GM23248 (cell line): ENCODE measurements at regions not wholly inside any gene's neighbourhood (a gene's known extent, or its start where the extent isn't known, plus 50 kb on each side); places are given as distances from the start of the nearest gene placed in this dataset.

Experiments used
- DNase-seq: peaks from one replicate; pipeline ENCODE4 v3.0.0-alpha.2; 2015
- H2AFZ ChIP-seq: fragments of 200-600 bp; sonication (generic); 2 replicates; pipeline ENCODE4 v1.6.1; 2016; ENCODE audit warnings: antibody characterized with exemption
- H3F3A ChIP-seq: fragments of 200-600 bp; sonication (generic); 2 replicates; pipeline ENCODE4 v1.6.1; 2016; ENCODE audit warnings: mild to moderate bottlenecking, antibody characterized with exemption, mixed run types; ENCODE audit not compliant: insufficient read depth
- H3K27ac ChIP-seq: fragments of 200-600 bp; sonication (generic); 2 replicates; pipeline ENCODE4 v1.5.1; 2016; ENCODE audit warnings: mild to moderate bottlenecking
- H3K27me3 ChIP-seq: fragments of 200-600 bp; sonication (generic); replicated peaks from 2 replicates; pipeline ENCODE4 v1.6.1; 2016; ENCODE audit warnings: mild to moderate bottlenecking; ENCODE audit not compliant: insufficient read depth
- H3K36me3 ChIP-seq: fragments of 200-600 bp; sonication (generic); 2 replicates; pipeline ENCODE4 v1.6.1; 2016; ENCODE audit warnings: low read depth, mild to moderate bottlenecking
- H3K4me1 ChIP-seq: fragments of 200-600 bp; sonication (generic); 2 replicates; pipeline ENCODE4 v1.6.1; 2016; ENCODE audit warnings: mild to moderate bottlenecking; ENCODE audit not compliant: insufficient read depth
- H3K4me2 ChIP-seq: fragments of 200-600 bp; sonication (generic); one replicate; pipeline ENCODE4 v1.6.1; 2016; ENCODE audit warnings: mild to moderate bottlenecking; ENCODE audit not compliant: unreplicated experiment
- H3K4me3 ChIP-seq: fragments of 200-600 bp; sonication (generic); 2 replicates; pipeline ENCODE4 v1.5.1; 2016; ENCODE audit warnings: mild to moderate bottlenecking
- H3K79me2 ChIP-seq: fragments of 200-600 bp; sonication (generic); 2 replicates; pipeline ENCODE4 v1.6.1; 2016; ENCODE audit warnings: mild to moderate bottlenecking; ENCODE audit not compliant: insufficient read depth
- H3K9ac ChIP-seq: fragments of 200-600 bp; sonication (generic); 2 replicates; pipeline ENCODE4 v1.6.1; 2016; ENCODE audit warnings: mild to moderate bottlenecking
- H3K9me2 ChIP-seq: fragments of 200-600 bp; sonication (generic); 2 replicates; pipeline ENCODE4 v1.6.1; 2016; ENCODE audit warnings: mixed run types, mild to moderate bottlenecking, moderate library complexity; ENCODE audit not compliant: insufficient read depth
- H3K9me3 ChIP-seq: fragments of 200-600 bp; sonication (generic); one replicate; pipeline ENCODE4 v1.6.1; 2017; ENCODE audit warnings: low read depth
- H4K20me1 ChIP-seq: fragments of 200-600 bp; sonication (generic); 2 replicates; pipeline ENCODE4 v1.6.0; 2016; ENCODE audit not compliant: insufficient read depth
- EZH2 ChIP-seq: fragments of 200-600 bp; sonication (generic); IDR thresholded peaks from 2 replicates; pipeline ENCODE4 v1.6.1; 2018; ENCODE audit warnings: antibody characterized with exemption, mild to moderate bottlenecking; ENCODE audit not compliant: insufficient read depth, poor library complexity, severe bottlenecking
- EZH2phosphoT487 ChIP-seq: fragments of 200-600 bp; sonication (generic); IDR thresholded peaks from 2 replicates; pipeline ENCODE4 v1.6.1; 2018; ENCODE audit warnings: antibody characterized with exemption, moderate library complexity, mild to moderate bottlenecking, low read depth; ENCODE audit not compliant: insufficient read depth
- WGBS, 2 experiments: methylation state at CpG; one replicate each; pipeline ENCODE4 v1.1.6; 2015 to 2017; ENCODE audit warnings: low lambda C conversion rate in 2 of 2, low coverage in 1 of 2; ENCODE audit errors: missing lambda C conversion rate in 2 of 2; 5-methylcytosine and 5-hydroxymethylcytosine counted together
- in situ Hi-C: fragments of 300-500 bp; cut with MboI; formaldehyde crosslinking; loops from 2 replicates; pipeline ENCODE4 v1.15.0; 2020

- no peak overlapping the region for H3K9ac ChIP-seq
- no peaks in the 10 kb centered on the region for H3K9me3 ChIP-seq
- H2AFZ ChIP-seq = no peak overlapping the region
- H3K4me2 ChIP-seq = no peak overlapping the region
- peak; percentile 8 for DNase-seq
- no peak overlapping the region for H3K27ac ChIP-seq
- H3K4me1 ChIP-seq = no peaks in the 10 kb centered on the region
- H3K36me3 ChIP-seq = no peaks in the 10 kb centered on the region
- no peaks in the 10 kb centered on the region for H3K79me2 ChIP-seq
- no peaks in the 10 kb centered on the region for H3F3A ChIP-seq
- H3K27me3 ChIP-seq = no peaks in the 10 kb centered on the region
- 22 to 26% methylated on average over 4 of the region's 4 CpGs for WGBS, 2 experiments
- no peaks in the 10 kb centered on the region for H4K20me1 ChIP-seq
- no peaks in the 10 kb centered on the region for H3K9me2 ChIP-seq
- no peak for TF ChIP-seq EZH2
- TF ChIP-seq EZH2phosphoT487 = no peak
- in situ Hi-C loops = no loop called here
- no peak overlapping the region for H3K4me3 ChIP-seq
Observed at GRCh38 chr7:34497153-34497777, 160.8 kb upstream of the NPSR1 start.

GRCh38 chr7:34501156-34501555, 156.9 kb upstream of the NPSR1 start:
- TF ChIP-seq EZH2phosphoT487 (no peak), EZH2 (no peak)
- H4K20me1 ChIP-seq = no peaks in the 10 kb centered on the region
- H3K9me3 ChIP-seq = no peaks in the 10 kb centered on the region
- H3K36me3 ChIP-seq = no peaks in the 10 kb centered on the region
- no peak for DNase-seq
- H2AFZ ChIP-seq = no peak overlapping the region
- no peak overlapping the region for H3K4me3 ChIP-seq
- H3K27me3 ChIP-seq = no peaks in the 10 kb centered on the region
- H3K9me2 ChIP-seq = no peaks in the 10 kb centered on the region
- no peak overlapping the region for H3K4me2 ChIP-seq
- no peak overlapping the region for H3K27ac ChIP-seq
- no peak overlapping the region for H3K9ac ChIP-seq
- in situ Hi-C loops = no loop called here
- no peaks in the 10 kb centered on the region for H3K79me2 ChIP-seq
- 0 to 4% methylated on average over 1 of the region's 1 CpG for WGBS, 2 experiments
- no peaks in the 10 kb centered on the region for H3F3A ChIP-seq
- H3K4me1 ChIP-seq = no peaks in the 10 kb centered on the region

GRCh38 chr7:34507191-34507590, 150.8 kb upstream of the NPSR1 start:
- Histone ChIP-seq H3K4me1 (no peaks in the 10 kb centered on the region), H3K4me2 (no peak overlapping the region), H3K27ac (no peak overlapping the region), H3K79me2 (no peaks in the 10 kb centered on the region), H3K4me3 (no peak overlapping the region), H2AFZ (no peak overlapping the region), H3K36me3 (no peaks in the 10 kb centered on the region), H4K20me1 (no peaks in the 10 kb centered on the region), H3F3A (no peaks in the 10 kb centered on the region), H3K9me3 (no peaks in the 10 kb centered on the region), H3K27me3 (0 out of 2 replicates have a peak, but pooled peaks cover under 1% of the 10 kb centered on the region), H3K9me2 (no peaks in the 10 kb centered on the region), H3K9ac (no peak overlapping the region)
- TF ChIP-seq EZH2phosphoT487 (no peak), EZH2 (no peak)
- DNase-seq = no peak
- 13% methylated on average over 4 of the region's 4 CpGs for WGBS, 2 experiments
- in situ Hi-C loops = no loop called here

- Histone ChIP-seq H3K36me3 (no peaks in the 10 kb centered on the region), H3K4me2 (no peak overlapping the region), H3K79me2 (no peaks in the 10 kb centered on the region), H3K4me1 (no peaks in the 10 kb centered on the region), H3K27me3 (no peaks in the 10 kb centered on the region), H3F3A (no peaks in the 10 kb centered on the region), H3K9me2 (no peaks in the 10 kb centered on the region; the same call in 1 of the 2 replicates), H3K9ac (no peak overlapping the region), H3K4me3 (no peak overlapping the region), H3K9me3 (no peaks in the 10 kb centered on the region), H2AFZ (no peak overlapping the region), H4K20me1 (no peaks in the 10 kb centered on the region), H3K27ac (no peak overlapping the region)
- TF ChIP-seq EZH2 (no peak), EZH2phosphoT487 (no peak)
- WGBS, 2 experiments = 5 to 7% methylated on average over 5 of the region's 5 CpGs
- peak; percentile 31 for DNase-seq
- in situ Hi-C loops = no loop called here
Observed at GRCh38 chr7:34523226-34523918, 134.6 kb upstream of the NPSR1 start.
